Mesenchymal stem cell (in vitro differentiated cells and primary cell): ENCODE measurements at regions not wholly inside any gene's neighbourhood (a gene's known extent, or its start where the extent isn't known, plus 50 kb on each side); places are given as distances from the start of the nearest gene placed in this dataset. TPM values are rescaled to one million over a fixed set of nuclear protein-coding genes. Genes with fewer than 3 reads are reported as not detected.
"Not testable (repeated sequence)": the region's sequence is repeated elsewhere in the genome, so short reads cannot be mapped to it uniquely, and the experiment has no call there.

Experiments
- DNase-seq: peaks from one replicate; pipeline ENCODE4 v3.0.0-alpha.2; 2013
- H2AFZ ChIP-seq: one replicate; pipeline ENCODE4 v1.6.1; 2013; ENCODE audit warnings: low read depth, mild to moderate bottlenecking, control low read depth, inconsistent platforms, low read length, moderate library complexity
- H2AK5ac ChIP-seq: 2 replicates; pipeline ENCODE4 v1.6.1; 2013; ENCODE audit warnings: low read length, moderate library complexity, mild to moderate bottlenecking, inconsistent platforms; ENCODE audit not compliant: severe bottlenecking
- H2BK120ac ChIP-seq: one replicate; pipeline ENCODE4 v1.6.1; 2013; ENCODE audit warnings: low read depth, mild to moderate bottlenecking, inconsistent platforms, low read length, moderate library complexity
- H2BK12ac ChIP-seq, 2 experiments: one replicate each; pipeline ENCODE4 v1.6.1; 2013; ENCODE audit warnings: inconsistent platforms in 2 of 2, low read length in 2 of 2, mild to moderate bottlenecking in 2 of 2, moderate library complexity in 2 of 2, control low read depth in 1 of 2
- H2BK15ac ChIP-seq: one replicate; pipeline ENCODE4 v1.6.1; 2013; ENCODE audit warnings: mild to moderate bottlenecking, low read depth, inconsistent platforms; ENCODE audit not compliant: poor library complexity, severe bottlenecking
- H2BK5ac ChIP-seq: 2 replicates; pipeline ENCODE4 v1.6.1; 2013; ENCODE audit warnings: low read depth, mild to moderate bottlenecking, low read length, control low read depth, inconsistent platforms; ENCODE audit not compliant: poor library complexity, severe bottlenecking
- H3K14ac ChIP-seq, 2 experiments: one replicate each; pipeline ENCODE4 v1.6.1; 2013; ENCODE audit warnings: inconsistent platforms in 2 of 2, low read length in 2 of 2, control low read depth in 1 of 2, mild to moderate bottlenecking in 1 of 2, moderate library complexity in 1 of 2
- H3K18ac ChIP-seq, 2 experiments: one replicate each; pipeline ENCODE4 v1.6.1; 2013; ENCODE audit warnings: inconsistent platforms in 2 of 2, low read length in 2 of 2, control low read depth in 1 of 2, low read depth in 1 of 2, mild to moderate bottlenecking in 1 of 2
- H3K23ac ChIP-seq, 2 experiments: one replicate each; pipeline ENCODE4 v1.6.1; 2013; ENCODE audit warnings: inconsistent platforms in 2 of 2, low read length in 2 of 2, mild to moderate bottlenecking in 2 of 2, moderate library complexity in 2 of 2, control low read depth in 1 of 2
- H3K27ac ChIP-seq: 2 replicates; pipeline ENCODE4 v1.5.1; 2013; ENCODE audit warnings: mild to moderate bottlenecking, moderate library complexity, low read length, control low read depth, inconsistent platforms; ENCODE audit not compliant: poor library complexity, severe bottlenecking
- H3K27me3 ChIP-seq, 2 experiments: 2 replicates each; pipeline versions ENCODE4 v1.6.1 to v1.7.0; 2013; ENCODE audit warnings: low read length in 2 of 2, mild to moderate bottlenecking in 2 of 2, moderate library complexity in 2 of 2, control low read depth in 1 of 2, inconsistent platforms in 1 of 2; ENCODE audit not compliant: control insufficient read depth in 1 of 2, insufficient read depth in 1 of 2
- H3K36me3 ChIP-seq, 2 experiments: 2 replicates each; pipeline versions ENCODE4 v1.6.1 to v1.7.0; 2013; ENCODE audit warnings: low read length in 2 of 2, control low read depth in 1 of 2, inconsistent platforms in 1 of 2, low read depth in 1 of 2, mild to moderate bottlenecking in 1 of 2; ENCODE audit not compliant: insufficient read depth in 2 of 2, control insufficient read depth in 1 of 2
- H3K4ac ChIP-seq, 2 experiments: one replicate each; pipeline ENCODE4 v1.6.1; 2013; ENCODE audit warnings: inconsistent platforms in 2 of 2, low read length in 2 of 2, mild to moderate bottlenecking in 2 of 2, moderate library complexity in 2 of 2, control low read depth in 1 of 2, low read depth in 1 of 2
- H3K4me1 ChIP-seq: 2 replicates; pipeline ENCODE4 v1.6.1; 2013; ENCODE audit warnings: low read depth, low read length, control low read depth; ENCODE audit not compliant: control insufficient read depth, insufficient read depth
- H3K4me2 ChIP-seq: 2 replicates; pipeline ENCODE4 v1.6.1; 2013; ENCODE audit warnings: low read length, mild to moderate bottlenecking, inconsistent platforms; ENCODE audit not compliant: poor library complexity, severe bottlenecking
- H3K4me3 ChIP-seq, 2 experiments: 2 replicates each; pipeline versions ENCODE4 v1.5.1 to v1.7.0; 2013; ENCODE audit warnings: low read length in 2 of 2, mild to moderate bottlenecking in 2 of 2, control low read depth in 1 of 2, low read depth in 1 of 2; ENCODE audit not compliant: insufficient read depth in 1 of 2
- H3K79me1 ChIP-seq: replicated peaks from 2 replicates; pipeline ENCODE4 v1.6.1; 2013; ENCODE audit warnings: mild to moderate bottlenecking, control low read depth, low read length, inconsistent platforms; ENCODE audit not compliant: poor library complexity, severe bottlenecking
- H3K9ac ChIP-seq: 2 replicates; pipeline ENCODE4 v1.7.0; 2013; ENCODE audit warnings: mild to moderate bottlenecking, low read length, moderate library complexity
- H3K9me3 ChIP-seq: 2 replicates; pipeline ENCODE4 v1.7.0; 2013; ENCODE audit warnings: mild to moderate bottlenecking, low read length; ENCODE audit not compliant: control insufficient read depth
- H4K8ac ChIP-seq: one replicate; pipeline ENCODE4 v1.6.1; 2013; ENCODE audit warnings: inconsistent platforms, mild to moderate bottlenecking, low read length, moderate library complexity
- H4K91ac ChIP-seq: one replicate; pipeline ENCODE4 v1.6.1; 2013; ENCODE audit warnings: mild to moderate bottlenecking, low read length, inconsistent platforms
- WGBS: methylation state at CpG from one replicate; pipeline ENCODE4 v1.1.7; 2013; ENCODE audit warnings: mixed read lengths; 5-methylcytosine and 5-hydroxymethylcytosine counted together
- small RNA-seq: library from polyadenylated mRNA; stranded (forward); fragments of <200 nt; extraction: miRNeasy Mini kit (QIAGEN cat#:217004); gene quantifications from one replicate; pipeline ENCODE3, GENCODE V24; 2013; ENCODE audit warnings: low read depth

- not testable (repeated sequence) for H3K4me2 ChIP-seq, H3K4ac ChIP-seq, H2AK5ac ChIP-seq, H3K4me1 ChIP-seq, H3K27ac ChIP-seq, H4K8ac ChIP-seq, H3K36me3 ChIP-seq, DNase-seq, H2BK120ac ChIP-seq, H3K9me3 ChIP-seq, H2BK12ac ChIP-seq, H3K79me1 ChIP-seq, H3K27me3 ChIP-seq, H4K91ac ChIP-seq, H3K14ac ChIP-seq, H3K18ac ChIP-seq, H3K9ac ChIP-seq, H2BK15ac ChIP-seq, H3K4me3 ChIP-seq, H2BK5ac ChIP-seq, H3K23ac ChIP-seq
- WGBS = 82% methylated on average over 8 of the region's 8 CpGs
- H2AFZ ChIP-seq = peak overlapping the region; percentile 11
These were observed 58.2 kb upstream of the N4BP1 start for GRCh38 chr16:48668184-48668583.

- Histone ChIP-seq H2AK5ac (no peak overlapping the region), H3K27ac (no peak overlapping the region)
- no CpG with 5 or more reads among the region's 1 CpG for WGBS
These were observed 50.0 kb upstream of the N4BP1 start for GRCh38 chr16:48659940-48660339.

More at GRCh38 chr16:48659940-48660339, 50.0 kb upstream of the N4BP1 start:
- H3K4ac ChIP-seq = no peak overlapping the region
- no peak overlapping the region for H2BK120ac ChIP-seq
- H3K14ac ChIP-seq = no peak overlapping the region
- H4K8ac ChIP-seq = no peak overlapping the region
- H3K23ac ChIP-seq = no peak overlapping the region
- no peak overlapping the region for H3K4me2 ChIP-seq
- DNase-seq = no peak
- no peak overlapping the region for H2BK5ac ChIP-seq
- H2BK12ac ChIP-seq = no peak overlapping the region
- H3K4me1 ChIP-seq = no peaks in the 10 kb centered on the region
- H4K91ac ChIP-seq = no peak overlapping the region
- no peak overlapping the region for H3K9ac ChIP-seq
- no peak overlapping the region for H2BK15ac ChIP-seq
- no peaks in the 10 kb centered on the region for H3K79me1 ChIP-seq
- H3K4me3 ChIP-seq = no peak overlapping the region
- no peak overlapping the region for H2AFZ ChIP-seq
- no peak overlapping the region for H3K18ac ChIP-seq
- H3K9me3 ChIP-seq = peaks cover 16% of the 10 kb centered on the region
- no peaks in the 10 kb centered on the region for H3K36me3 ChIP-seq
- no peaks in the 10 kb centered on the region for H3K27me3 ChIP-seq

Small RNA genes lying in the stretch of these regions (small RNA-seq; reads per million reads assigned to genes)
- not detected for gene AC023827.1
- not detected for gene MTND4LP25
- gene RNU6-257P = not detected
